Suprapubic skin (tissue), 4 donors: ENCODE measurements at regions not wholly inside any gene's neighbourhood (a gene's known extent, or its start where the extent isn't known, plus 50 kb on each side); places are given as distances from the start of the nearest gene placed in this dataset.

Experiments
- DNase-seq, 2 donors: peaks; one replicate each; pipeline ENCODE4 v3.0.0-alpha.2; 2019; ENCODE audit warnings: low spot score in 2 of 2
- H3K27ac ChIP-seq: fragments of 200-600 bp; sonication (generic); one replicate; pipeline ENCODE4 v1.5.1; 2019
- H3K27me3 ChIP-seq: fragments of 200-600 bp; sonication (generic); one replicate; pipeline ENCODE4 v1.5.1; 2019
- H3K36me3 ChIP-seq: fragments of 200-600 bp; sonication (generic); one replicate; pipeline ENCODE4 v1.5.1; 2019
- H3K4me1 ChIP-seq: fragments of 200-600 bp; sonication (generic); one replicate; pipeline ENCODE4 v1.5.1; 2019
- H3K4me3 ChIP-seq: fragments of 200-600 bp; sonication (generic); one replicate; pipeline ENCODE4 v1.5.1; 2019; ENCODE audit warnings: mild to moderate bottlenecking
- H3K9me3 ChIP-seq: fragments of 200-600 bp; sonication (generic); one replicate; pipeline ENCODE4 v1.5.1; 2019
- CTCF ChIP-seq, 2 donors: fragments of 200-600 bp in 1 of 2; fragments of 450-650 bp in 1 of 2; sonication (generic) in 1 of 2; IDR thresholded peaks; one replicate each; pipeline ENCODE4 v1.5.1; 2016 to 2019; ENCODE audit warnings: antibody characterized with exemption in 2 of 2, mild to moderate bottlenecking in 1 of 2, moderate library complexity in 1 of 2
- EP300 ChIP-seq: sonication (generic); formaldehyde crosslinking; IDR thresholded peaks from one replicate; pipeline ENCODE4 v1.6.1; 2017; ENCODE audit warnings: antibody characterized with exemption
- POLR2A ChIP-seq, 2 donors: fragments of 450-650 bp; IDR thresholded peaks; one replicate each; pipeline ENCODE4 v1.6.1; 2017; ENCODE audit warnings: antibody characterized with exemption in 2 of 2, mild to moderate bottlenecking in 2 of 2, moderate library complexity in 2 of 2
- POLR2AphosphoS5 ChIP-seq, 3 donors: sonication (generic); formaldehyde crosslinking; IDR thresholded peaks; one replicate each; pipeline ENCODE4 v1.6.1; 2017; ENCODE audit warnings: antibody characterized with exemption in 3 of 3
- WGBS: methylation state at CpG from one replicate; pipeline ENCODE4 v1.1.5; 2018; 5-methylcytosine and 5-hydroxymethylcytosine counted together

GRCh38 chr4:32564626-32565025 lies 1844.5 kb downstream of the PCDH7 start:
- Histone ChIP-seq H3K4me1 (no peaks in the 10 kb centered on the region), H3K4me3 (no peak overlapping the region), H3K27me3 (no peaks in the 10 kb centered on the region), H3K9me3 (no peaks in the 10 kb centered on the region), H3K27ac (no peak overlapping the region), H3K36me3 (no peaks in the 10 kb centered on the region)
- no peak for TF ChIP-seq EP300
- no peak for TF ChIP-seq POLR2AphosphoS5 (IDR thresholded peaks at IDR 0.05)
- no peak for TF ChIP-seq POLR2A (IDR thresholded peaks at IDR 0.05)
- 67% methylated on average over 2 of the region's 2 CpGs for WGBS
- no peak for DNase-seq

DNA sequence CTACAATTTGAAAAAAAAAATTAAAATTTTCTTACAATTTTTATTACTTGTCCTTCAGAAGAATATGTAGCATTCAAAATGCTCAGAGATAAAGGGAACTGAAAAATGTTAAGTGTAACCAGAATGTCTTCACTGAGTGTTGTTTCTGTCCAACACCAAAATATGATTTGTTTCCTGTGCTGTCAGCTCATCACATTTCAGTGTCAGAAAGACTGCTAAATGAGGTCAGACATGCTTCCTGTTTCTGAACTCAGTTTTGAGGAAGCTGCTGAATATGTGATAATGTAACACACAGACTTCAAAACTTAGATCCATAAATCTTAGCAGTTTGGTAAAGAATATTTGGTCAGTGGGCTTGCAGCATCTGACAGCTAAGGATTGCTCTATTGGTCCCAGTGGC lies 1849.7 kb downstream of the PCDH7 start:
- DNase-seq, result no peak

GRCh38 chr4:32572366-32572765 lies 1852.2 kb downstream of the PCDH7 start:
- Histone ChIP-seq H3K36me3 (no peaks in the 10 kb centered on the region), H3K27ac (no peak overlapping the region), H3K27me3 (no peaks in the 10 kb centered on the region), H3K4me1 (no peaks in the 10 kb centered on the region), H3K9me3 (no peaks in the 10 kb centered on the region), H3K4me3 (no peak overlapping the region)
- DNase-seq, result no peak
- no peak for TF ChIP-seq EP300
- TF ChIP-seq CTCF (IDR thresholded peaks at IDR 0.05), result no peak
- TF ChIP-seq POLR2A (IDR thresholded peaks at IDR 0.05), result no peak
- TF ChIP-seq POLR2AphosphoS5 (IDR thresholded peaks at IDR 0.05), result no peak

More for the DNA sequence above, 1849.7 kb downstream of the PCDH7 start:
- H3K27me3 ChIP-seq, result no peaks in the 10 kb centered on the region
- H3K4me3 ChIP-seq, result no peak overlapping the region
- H3K27ac ChIP-seq, result no peak overlapping the region
- no peaks in the 10 kb centered on the region for H3K9me3 ChIP-seq
- H3K36me3 ChIP-seq, result no peaks in the 10 kb centered on the region
- TF ChIP-seq EP300, result no peak
- no peak for TF ChIP-seq POLR2A (IDR thresholded peaks at IDR 0.05)
- no peak for TF ChIP-seq POLR2AphosphoS5 (IDR thresholded peaks at IDR 0.05)
- no peak for TF ChIP-seq CTCF (IDR thresholded peaks at IDR 0.05)
- H3K4me1 ChIP-seq, result no peaks in the 10 kb centered on the region

DNA sequence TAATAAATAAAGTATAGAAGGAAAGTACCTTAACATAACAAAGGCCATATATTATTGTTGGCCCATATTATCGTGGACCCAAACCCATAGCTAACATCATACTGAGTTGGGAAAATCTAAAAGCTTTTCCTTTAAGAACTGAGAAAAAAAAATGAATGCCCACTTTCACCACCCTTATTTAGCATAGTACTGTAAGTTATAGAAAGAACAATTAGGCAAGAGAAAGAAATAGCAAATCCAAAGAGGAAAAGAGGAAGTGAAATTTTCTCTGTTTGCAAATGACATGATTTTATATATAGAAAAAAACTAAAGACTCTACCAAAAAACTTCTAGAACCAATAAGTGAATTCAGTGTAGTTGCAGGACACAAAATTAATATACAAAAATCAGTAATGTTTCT lies 1854.6 kb downstream of the PCDH7 start:
- no peak for DNase-seq
- no peak overlapping the region for H3K4me3 ChIP-seq
- H3K9me3 ChIP-seq, result no peaks in the 10 kb centered on the region
- H3K4me1 ChIP-seq, result no peaks in the 10 kb centered on the region
- no peaks in the 10 kb centered on the region for H3K36me3 ChIP-seq
- no peaks in the 10 kb centered on the region for H3K27me3 ChIP-seq
- TF ChIP-seq POLR2AphosphoS5 (IDR thresholded peaks at IDR 0.05) (no peak), EP300 (no peak), CTCF (IDR thresholded peaks at IDR 0.05) (no peak), POLR2A (IDR thresholded peaks at IDR 0.05) (no peak)
- no peak overlapping the region for H3K27ac ChIP-seq
- 79% methylated on average over 1 of the region's 1 CpG for WGBS

DNA sequence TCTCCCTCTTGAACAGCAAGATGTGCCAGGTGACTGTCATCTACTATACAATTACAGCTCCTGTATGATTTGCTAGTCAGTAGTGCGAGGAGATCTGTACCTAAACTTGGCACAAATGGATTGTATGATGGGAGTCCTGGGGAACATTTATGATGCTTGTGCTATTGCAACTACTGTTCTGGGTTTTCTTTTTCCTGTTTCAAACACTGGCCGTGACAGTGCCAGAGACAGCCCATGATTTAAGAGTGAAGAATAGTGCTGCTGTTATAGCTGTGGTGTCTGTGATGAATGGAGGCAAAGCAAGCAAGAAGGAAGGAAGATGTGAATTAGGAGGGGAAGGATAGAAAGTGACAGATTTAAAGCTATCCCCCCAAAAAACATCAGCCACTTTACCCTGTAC lies 1868.9 kb downstream of the PCDH7 start:
- 30% methylated on average over 2 of the region's 2 CpGs for WGBS
- Histone ChIP-seq H3K27ac (no peak overlapping the region), H3K4me1 (no peaks in the 10 kb centered on the region), H3K9me3 (no peaks in the 10 kb centered on the region), H3K36me3 (no peaks in the 10 kb centered on the region), H3K27me3 (no peaks in the 10 kb centered on the region), H3K4me3 (no peak overlapping the region)
- DNase-seq, result no peak
- no peak for TF ChIP-seq POLR2A (IDR thresholded peaks at IDR 0.05)

DNA sequence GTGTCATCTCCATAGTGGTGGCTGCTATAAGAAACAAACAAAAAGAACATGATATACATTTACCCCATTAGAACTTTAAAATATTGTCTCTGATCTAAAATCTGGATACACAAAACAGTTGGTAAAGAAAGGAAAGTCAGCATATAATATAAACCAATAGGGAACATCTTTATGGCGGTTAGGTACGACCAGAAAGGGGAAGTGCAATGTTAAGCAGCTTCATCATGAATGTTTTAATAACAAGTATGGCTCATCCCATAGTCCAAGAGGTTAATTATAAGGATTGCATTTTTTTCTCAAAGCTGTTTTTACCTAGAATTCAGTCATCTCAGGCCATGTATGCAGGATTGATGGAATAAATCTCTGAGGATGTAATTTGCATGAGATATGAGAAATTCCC lies 1869.7 kb downstream of the PCDH7 start:
- no peak overlapping the region for H3K4me3 ChIP-seq
- no peaks in the 10 kb centered on the region for H3K36me3 ChIP-seq
- H3K27ac ChIP-seq, result no peak overlapping the region
- H3K27me3 ChIP-seq, result no peaks in the 10 kb centered on the region
- H3K4me1 ChIP-seq, result no peaks in the 10 kb centered on the region
- no peaks in the 10 kb centered on the region for H3K9me3 ChIP-seq
- TF ChIP-seq EP300 (no peak), CTCF (IDR thresholded peaks at IDR 0.05) (no peak), POLR2AphosphoS5 (IDR thresholded peaks at IDR 0.05) (no peak), POLR2A (IDR thresholded peaks at IDR 0.05) (no peak)
- 68% methylated on average over 2 of the region's 2 CpGs for WGBS
- no peak for DNase-seq
